Right lobe of liver (tissue), 6 donors: ENCODE measurements at regions not wholly inside any gene's neighbourhood (a gene's known extent, or its start where the extent isn't known, plus 50 kb on each side); places are given as distances from the start of the nearest gene placed in this dataset.

Experiments used
- ATAC-seq, 4 donors: fragments of 200-7000 bp; cut with Tn5 transposase; one replicate each; pipeline ENCODE4 v1.9.1; 2020; ENCODE audit warnings: mild to moderate bottlenecking in 4 of 4, moderate library complexity in 4 of 4
- DNase-seq, 3 donors: peaks; one replicate each; pipeline ENCODE4 v3.0.0-alpha.2; 2020
- H3K27ac ChIP-seq, 3 donors: fragments of 200-600 bp; one replicate each; pipeline ENCODE4 v1.8.0; 2022
- H3K27me3 ChIP-seq, 2 donors: fragments of 200-600 bp; one replicate each; pipeline ENCODE4 v1.8.0; 2022
- H3K36me3 ChIP-seq, 4 donors: fragments of 200-600 bp; sonication (generic) in 1 of 4; one replicate each; pipeline versions ENCODE4 v1.5.1 to v1.8.0; 2017 to 2022; ENCODE audit warnings: control low read depth in 1 of 4
- H3K4me1 ChIP-seq, 4 donors: fragments of 200-600 bp; sonication (generic) in 1 of 4; one replicate each; pipeline versions ENCODE4 v1.5.1 to v1.8.0; 2017 to 2022; ENCODE audit warnings: control low read depth in 1 of 4
- H3K4me3 ChIP-seq, 3 donors: fragments of 200-600 bp; one replicate each; pipeline ENCODE4 v1.8.0; 2022
- H3K9me3 ChIP-seq, 4 donors: fragments of 200-600 bp; sonication (generic) in 1 of 4; one replicate each; pipeline versions ENCODE4 v1.5.1 to v1.8.0; 2017 to 2022; ENCODE audit warnings: control low read depth in 1 of 4
- POLR2A ChIP-seq: fragments of 450-650 bp; IDR thresholded peaks from one replicate; pipeline ENCODE4 v1.6.1; 2017; ENCODE audit warnings: antibody characterized with exemption, mild to moderate bottlenecking
- WGBS: methylation state at CpG from one replicate; pipeline ENCODE4 v1.1.6; 2018; ENCODE audit warnings: low coverage, low lambda C conversion rate; ENCODE audit not compliant: insufficient coverage; ENCODE audit errors: missing lambda C conversion rate; 5-methylcytosine and 5-hydroxymethylcytosine counted together
- intact Hi-C, 2 donors: fragments of 100-400 bp; cut with DNase I; formaldehyde crosslinking; loops; one replicate each; pipeline versions ENCODE4 v1.11.2 to v1.14.1; 2022
- microRNA-seq, 2 donors: library from miRNA; unstranded; fragments of <30 nt; microRNA quantifications; one replicate each; pipeline ENCODE4, GENCODE V29; 2019 to 2020
- small RNA-seq, 2 experiments: library from RNA; depleted of rRNA; stranded (forward); fragments of <200 nt; gene quantifications; one replicate each; pipeline ENCODE3, GENCODE V24; 2016
- TF ChIP-seq, protein P1 (sequence below), 4 donors: fragments of 200-600 bp in 3 of 4; fragments of 450-650 bp in 1 of 4; IDR thresholded peaks; one replicate each; pipeline versions ENCODE4 v1.5.1 to v1.8.0; 2016 to 2022; ENCODE audit warnings: antibody characterized with exemption in 4 of 4, mild to moderate bottlenecking in 2 of 4
- donor health status: DM: no; HTN: yes; CAD: no.
- donor health status: DM: no; HTN: no; CAD: no.
- donor health status: DM: no; HTN: no; CAD: no.
- donor health status: DM: no; HTN: yes; CAD: no.
- donor health status: DM: no; HTN: yes; CAD: no.

DNA sequence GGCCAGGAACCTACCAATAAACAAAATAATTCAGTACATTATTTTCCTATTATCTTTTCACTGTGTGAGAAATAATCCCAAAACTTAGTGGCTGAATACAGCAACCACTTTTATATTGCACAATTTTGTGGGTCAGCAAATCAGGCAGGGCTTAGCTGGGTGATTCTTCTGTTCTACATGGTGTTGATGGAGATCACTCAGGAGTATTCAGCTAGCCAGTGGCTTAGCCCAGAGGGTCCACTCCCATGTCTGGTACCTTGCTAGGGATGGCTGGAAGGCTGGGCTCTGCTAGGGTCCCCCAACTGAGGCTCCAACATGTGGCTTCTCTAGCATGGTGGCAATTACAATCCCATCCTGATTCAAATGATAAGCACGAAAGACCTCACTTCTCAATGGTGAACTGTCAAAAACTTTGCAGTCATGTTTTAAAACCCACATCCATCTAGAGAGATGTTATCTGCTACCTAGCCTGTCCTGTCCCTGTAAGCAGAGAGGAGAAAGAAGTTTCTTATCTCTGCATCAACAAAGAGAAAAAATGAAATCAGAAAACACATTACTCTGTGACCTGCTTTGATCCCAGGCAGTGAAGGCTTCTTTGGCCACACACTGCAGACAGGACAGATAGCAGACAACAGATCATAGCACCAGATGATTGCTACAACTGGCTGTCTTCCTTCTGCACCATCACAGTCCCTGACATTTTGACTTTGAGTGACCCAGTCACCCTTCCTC is 51.0 kb upstream of the MYL2 start:
- DNase-seq (no peak), ATAC-seq (no peak)
- 57% methylated on average over 1 of the region's 1 CpG for WGBS

More for the DNA sequence above, 51.0 kb upstream of the MYL2 start:
- Histone ChIP-seq H3K27ac (no peak overlapping the region), H3K27me3 (no peaks in the 10 kb centered on the region), H3K9me3 (no peaks in the 10 kb centered on the region), H3K4me3 (no peak overlapping the region), H3K4me1 (no peaks in the 10 kb centered on the region), H3K36me3 (no peaks in the 10 kb centered on the region)
- intact Hi-C loops, result no loop called here
- TF ChIP-seq, protein P1, sequence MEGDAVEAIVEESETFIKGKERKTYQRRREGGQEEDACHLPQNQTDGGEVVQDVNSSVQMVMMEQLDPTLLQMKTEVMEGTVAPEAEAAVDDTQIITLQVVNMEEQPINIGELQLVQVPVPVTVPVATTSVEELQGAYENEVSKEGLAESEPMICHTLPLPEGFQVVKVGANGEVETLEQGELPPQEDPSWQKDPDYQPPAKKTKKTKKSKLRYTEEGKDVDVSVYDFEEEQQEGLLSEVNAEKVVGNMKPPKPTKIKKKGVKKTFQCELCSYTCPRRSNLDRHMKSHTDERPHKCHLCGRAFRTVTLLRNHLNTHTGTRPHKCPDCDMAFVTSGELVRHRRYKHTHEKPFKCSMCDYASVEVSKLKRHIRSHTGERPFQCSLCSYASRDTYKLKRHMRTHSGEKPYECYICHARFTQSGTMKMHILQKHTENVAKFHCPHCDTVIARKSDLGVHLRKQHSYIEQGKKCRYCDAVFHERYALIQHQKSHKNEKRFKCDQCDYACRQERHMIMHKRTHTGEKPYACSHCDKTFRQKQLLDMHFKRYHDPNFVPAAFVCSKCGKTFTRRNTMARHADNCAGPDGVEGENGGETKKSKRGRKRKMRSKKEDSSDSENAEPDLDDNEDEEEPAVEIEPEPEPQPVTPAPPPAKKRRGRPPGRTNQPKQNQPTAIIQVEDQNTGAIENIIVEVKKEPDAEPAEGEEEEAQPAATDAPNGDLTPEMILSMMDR (IDR thresholded peaks at IDR 0.05), result no peak
- TF ChIP-seq POLR2A, result no peak

Small RNA genes in the stretch of these regions (microRNA-seq; reads per million reads assigned to microRNA genes)
- gene MIR6760, result 0 to 0.58 reads per million in 2 donors

Small RNA genes in the stretch of these regions (small RNA-seq; reads per million reads assigned to genes)
- 0 to 0.39 reads per million in 2 experiments for gene MIR6760
